Prostate gland (tissue), 2 donors: ENCODE measurements at regions not wholly inside any gene's neighbourhood (a gene's known extent, or its start where the extent isn't known, plus 50 kb on each side); places are given as distances from the start of the nearest gene placed in this dataset.

Source experiments
- POLR2A ChIP-seq: fragments of 450-650 bp; IDR thresholded peaks from one replicate; pipeline ENCODE4 v1.6.1; 2016; ENCODE audit warnings: antibody characterized with exemption, mild to moderate bottlenecking
- TF ChIP-seq, protein P1 (sequence below), 4 experiments: fragments of 200-600 bp in 2 of 4; fragments of 450-650 bp in 2 of 4; sonication (generic) in 2 of 4; IDR thresholded peaks; 1 replicate in 3 of 4; 2 replicates in 1 of 4; pipeline ENCODE4 v1.5.1; 2016 to 2019; ENCODE audit warnings: antibody characterized with exemption in 4 of 4, mild to moderate bottlenecking in 2 of 4, moderate library complexity in 2 of 4

DNA sequence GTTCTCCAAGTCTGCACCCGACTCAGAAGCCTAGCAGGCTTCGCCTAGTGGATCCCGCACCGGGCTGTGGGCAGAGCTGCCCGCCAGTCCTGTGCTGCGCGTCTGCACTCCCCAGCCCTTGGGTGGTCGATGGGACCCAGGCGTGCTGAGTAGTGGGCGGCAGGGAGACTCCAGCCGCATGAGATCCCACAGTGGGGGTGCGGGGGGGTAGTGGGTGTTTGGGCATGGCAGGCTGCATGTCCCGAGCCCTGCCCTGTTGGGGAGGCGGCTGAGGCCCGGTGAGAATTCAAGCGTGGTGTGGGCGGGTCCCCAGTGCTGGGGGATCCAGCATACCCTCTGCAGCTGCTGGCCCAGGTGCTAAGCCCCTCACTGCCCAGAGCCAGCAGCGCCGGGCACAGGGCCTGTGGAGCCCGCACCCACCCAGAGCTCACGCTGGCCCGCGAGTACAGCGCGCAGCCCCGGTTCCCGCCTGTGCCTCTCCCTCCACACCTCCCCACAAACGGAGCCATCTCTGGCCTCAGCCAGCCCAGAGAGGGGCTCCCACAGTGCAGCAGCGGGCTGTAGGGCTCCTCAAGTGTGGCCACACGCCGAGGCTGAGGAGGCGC is 53.9 kb upstream of the BNC2 start:
- TF ChIP-seq, protein P1, sequence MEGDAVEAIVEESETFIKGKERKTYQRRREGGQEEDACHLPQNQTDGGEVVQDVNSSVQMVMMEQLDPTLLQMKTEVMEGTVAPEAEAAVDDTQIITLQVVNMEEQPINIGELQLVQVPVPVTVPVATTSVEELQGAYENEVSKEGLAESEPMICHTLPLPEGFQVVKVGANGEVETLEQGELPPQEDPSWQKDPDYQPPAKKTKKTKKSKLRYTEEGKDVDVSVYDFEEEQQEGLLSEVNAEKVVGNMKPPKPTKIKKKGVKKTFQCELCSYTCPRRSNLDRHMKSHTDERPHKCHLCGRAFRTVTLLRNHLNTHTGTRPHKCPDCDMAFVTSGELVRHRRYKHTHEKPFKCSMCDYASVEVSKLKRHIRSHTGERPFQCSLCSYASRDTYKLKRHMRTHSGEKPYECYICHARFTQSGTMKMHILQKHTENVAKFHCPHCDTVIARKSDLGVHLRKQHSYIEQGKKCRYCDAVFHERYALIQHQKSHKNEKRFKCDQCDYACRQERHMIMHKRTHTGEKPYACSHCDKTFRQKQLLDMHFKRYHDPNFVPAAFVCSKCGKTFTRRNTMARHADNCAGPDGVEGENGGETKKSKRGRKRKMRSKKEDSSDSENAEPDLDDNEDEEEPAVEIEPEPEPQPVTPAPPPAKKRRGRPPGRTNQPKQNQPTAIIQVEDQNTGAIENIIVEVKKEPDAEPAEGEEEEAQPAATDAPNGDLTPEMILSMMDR (IDR thresholded peaks at IDR 0.05): no peak
- no peak for TF ChIP-seq POLR2A
